Fibroblast of skin of back (primary cell): ENCODE measurements at regions not wholly inside any gene's neighbourhood (a gene's known extent, or its start where the extent isn't known, plus 50 kb on each side); places are given as distances from the start of the nearest gene placed in this dataset.

ENCODE experiments used
- DNase-seq: peaks from one replicate; pipeline ENCODE4 v3.0.0-alpha.2; 2013

- DNase-seq, result no peak
Observed at GRCh38 chr12:91273560-91273959, 90.9 kb upstream of the DCN start.

DNA sequence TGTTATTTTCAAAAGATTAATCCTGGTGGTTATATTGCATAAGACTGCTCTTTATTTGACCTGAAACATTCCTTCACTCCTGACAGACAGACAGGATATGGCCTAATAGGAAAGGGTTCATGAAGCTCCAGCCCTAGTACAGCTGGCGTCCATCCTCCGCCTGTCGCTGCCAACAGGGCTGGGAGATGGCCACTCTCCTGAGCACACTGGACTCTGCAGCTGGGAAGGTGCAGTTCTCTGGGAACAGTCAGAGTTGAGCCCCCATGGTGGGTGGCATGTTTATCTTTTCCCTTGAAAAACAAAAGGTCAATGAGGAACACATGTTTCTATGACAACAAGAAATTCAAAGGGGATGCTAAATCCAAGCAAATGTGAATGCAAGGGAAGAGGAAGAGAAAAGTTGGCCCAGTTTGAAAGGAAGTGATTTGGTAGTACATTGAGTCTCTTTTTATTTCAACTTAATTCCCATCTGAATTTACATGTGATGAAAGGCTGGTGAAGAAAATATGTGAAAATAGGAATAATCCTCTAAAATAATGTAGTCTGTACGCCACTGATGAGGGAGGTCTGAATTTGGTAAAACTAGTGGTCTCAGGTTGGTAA, 89.9 kb upstream of the DCN start:
- no peak for DNase-seq

DNA sequence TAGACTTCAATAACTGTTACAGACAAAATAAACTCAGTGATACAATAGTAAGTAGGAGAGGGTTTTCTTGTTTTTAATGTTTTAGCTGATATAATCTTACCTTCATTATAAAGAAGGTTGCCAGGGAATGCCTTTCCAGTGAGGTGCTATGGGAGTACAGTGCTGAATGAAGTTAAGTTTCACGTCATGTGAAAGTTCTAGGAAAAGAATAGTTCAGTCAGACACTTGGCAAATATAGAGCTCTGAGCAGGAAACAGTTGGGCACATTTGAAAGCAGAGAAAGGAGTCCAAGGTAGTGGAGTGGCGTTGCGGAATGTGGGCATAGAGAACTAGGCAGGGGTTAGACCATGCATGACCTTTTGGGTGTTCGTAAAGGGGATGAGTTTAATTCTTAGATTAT, 88.6 kb upstream of the DCN start:
- DNase-seq, result no peak

GRCh38 chr12:91267039-91267438, 84.4 kb upstream of the DCN start:
- DNase-seq, result no peak

DNA sequence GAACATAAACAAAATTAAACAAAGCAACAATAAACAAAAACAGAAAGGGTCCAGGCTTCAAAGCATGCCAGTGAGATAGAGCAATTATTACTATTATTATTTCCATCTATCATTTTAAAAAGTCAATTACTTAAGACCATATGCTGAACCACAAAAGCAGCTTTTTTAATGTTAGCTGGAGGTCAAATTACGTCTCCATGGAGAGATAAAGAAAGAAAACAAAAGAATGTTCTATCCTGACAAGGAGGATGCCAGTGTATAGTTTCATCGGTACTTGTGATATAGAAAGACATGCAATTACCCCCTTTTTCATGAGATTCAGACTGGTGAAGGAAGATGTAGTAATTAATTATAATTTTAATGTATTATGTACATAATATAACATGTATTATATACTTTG, 81.6 kb upstream of the DCN start:
- DNase-seq, result no peak

DNA sequence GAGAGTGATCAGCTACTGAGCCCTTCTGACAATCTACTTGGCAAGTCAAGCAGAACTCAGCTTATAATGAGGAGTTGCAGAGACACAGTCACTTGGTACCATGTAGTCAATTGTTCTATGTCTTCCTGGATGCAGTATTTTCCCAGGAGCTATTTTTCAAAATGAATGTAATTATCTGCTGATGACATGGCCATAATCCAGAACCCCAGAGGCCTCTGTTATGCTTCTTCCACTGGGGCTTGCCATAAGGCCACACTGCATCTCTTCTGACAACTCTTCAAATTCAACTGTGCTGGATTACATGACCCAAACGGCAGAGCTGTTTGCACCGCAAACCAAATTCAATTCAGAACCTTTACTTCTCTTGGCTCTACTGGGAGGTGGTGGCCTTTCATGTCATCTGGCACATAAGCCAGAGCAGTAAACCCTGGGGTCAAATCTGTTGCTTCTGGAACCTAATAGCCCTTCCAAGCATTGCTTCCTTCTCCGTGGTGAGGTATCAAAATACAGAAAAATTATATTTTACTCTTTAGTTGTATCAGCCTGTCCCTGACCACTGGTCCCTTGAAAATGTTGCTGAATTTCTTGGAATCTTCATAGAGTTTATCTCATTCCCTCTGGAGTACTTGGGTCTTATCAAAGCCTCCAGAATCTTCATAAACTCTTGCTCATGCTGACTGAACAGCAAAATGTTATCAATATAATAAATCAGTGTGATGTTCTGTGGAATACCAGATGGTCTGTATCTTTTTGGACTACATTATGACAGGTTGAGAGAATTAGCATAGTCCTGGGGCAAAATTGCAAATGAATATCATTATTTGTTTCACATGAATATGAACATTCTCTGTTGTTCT, 79.4 kb upstream of the DCN start:
- no peak for DNase-seq

DNA sequence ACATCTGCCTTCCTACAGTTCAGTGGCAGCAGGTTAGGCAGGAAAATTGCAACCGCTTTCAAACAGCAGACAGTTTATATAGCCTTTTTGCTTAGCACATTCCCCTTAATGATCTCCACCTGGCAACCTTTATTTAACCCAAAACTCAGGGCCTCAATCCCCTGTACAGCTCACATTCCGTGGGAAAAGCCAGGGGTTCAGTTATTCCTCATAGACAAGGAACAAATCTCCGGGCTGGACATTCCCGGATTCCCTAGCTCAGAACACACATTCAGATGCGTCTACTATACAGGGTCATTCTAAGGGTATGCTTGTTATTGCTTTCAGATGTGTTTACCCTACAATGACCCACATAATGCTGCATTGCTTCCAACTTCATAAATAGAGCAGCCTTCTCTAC, 73.8 kb upstream of the DCN start:
- DNase-seq, result no peak

GRCh38 chr12:91252341-91252740, 69.7 kb upstream of the DCN start:
- DNase-seq, result no peak

DNA sequence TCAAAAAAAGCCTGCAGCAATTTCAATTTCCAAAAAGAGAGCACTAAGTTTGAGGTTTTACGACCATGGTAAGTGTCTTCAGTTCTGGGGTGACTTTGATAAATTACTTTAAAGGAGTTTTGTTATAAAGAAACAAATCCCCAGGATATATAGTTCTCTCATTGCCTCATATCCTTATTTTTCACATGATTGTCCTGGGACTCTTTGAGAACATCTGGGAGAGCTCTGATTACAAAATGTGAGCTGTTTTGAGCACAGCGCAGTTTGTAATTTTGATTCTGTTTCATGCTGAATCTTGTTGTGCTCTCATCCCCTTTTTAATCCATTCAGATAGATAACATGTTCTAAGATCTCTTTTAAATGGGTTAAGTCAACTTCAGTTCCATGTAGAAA, 67.7 kb upstream of the DCN start:
- DNase-seq, result no peak

DNA sequence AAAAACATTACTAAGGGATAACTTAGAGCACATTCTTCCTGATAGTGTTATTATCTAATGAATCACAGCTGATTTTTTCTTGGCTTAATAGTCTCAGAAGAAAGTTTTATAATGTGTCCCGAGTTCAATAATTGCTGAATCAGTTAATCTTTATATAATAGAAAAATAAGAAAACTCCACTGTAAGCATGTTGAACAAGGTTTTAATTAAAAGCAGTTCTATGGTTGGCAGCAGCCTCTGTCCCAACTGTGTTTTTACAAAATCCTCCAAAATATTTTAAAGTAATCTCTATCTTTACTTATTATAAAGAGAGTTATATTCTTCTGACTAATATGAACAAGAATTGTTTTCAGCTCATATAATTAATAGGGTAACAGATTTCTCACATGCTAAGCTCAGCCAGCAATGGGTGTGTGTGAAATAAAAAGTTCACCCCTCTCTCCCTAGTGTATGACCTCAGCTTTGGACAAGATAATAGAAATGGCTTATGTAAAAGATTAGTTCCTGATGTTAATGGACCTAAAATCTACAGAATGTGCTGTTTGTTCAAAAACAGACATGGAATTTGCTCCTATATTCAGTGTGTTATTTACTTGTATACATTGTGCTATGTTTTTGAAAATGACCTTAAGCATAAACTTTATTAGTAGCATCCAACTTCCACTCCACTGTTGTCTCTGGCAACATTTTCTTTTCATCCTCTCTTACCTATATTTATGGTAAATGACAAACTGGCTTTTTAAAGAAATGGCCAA, 67.1 kb upstream of the DCN start:
- DNase-seq, result peak; percentile 15

DNA sequence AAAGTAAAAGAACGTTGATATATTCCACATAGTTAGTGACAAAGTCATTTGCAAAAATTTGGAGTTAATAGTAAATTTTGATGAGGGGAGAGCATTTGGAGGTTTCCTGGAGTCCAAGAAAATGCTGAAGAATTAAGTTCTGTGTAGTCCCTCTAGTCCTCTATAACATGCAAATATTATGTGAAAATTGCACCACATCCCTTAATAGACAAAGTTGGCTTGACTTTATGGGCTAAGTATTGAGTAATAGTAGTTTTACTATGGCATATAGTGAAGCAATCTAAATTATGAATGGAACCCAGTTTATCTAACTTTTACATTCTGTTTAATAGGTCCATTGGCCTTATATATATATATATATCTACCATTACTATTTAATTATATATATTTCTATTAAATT, 66.4 kb upstream of the DCN start:
- DNase-seq, result no peak

DNA sequence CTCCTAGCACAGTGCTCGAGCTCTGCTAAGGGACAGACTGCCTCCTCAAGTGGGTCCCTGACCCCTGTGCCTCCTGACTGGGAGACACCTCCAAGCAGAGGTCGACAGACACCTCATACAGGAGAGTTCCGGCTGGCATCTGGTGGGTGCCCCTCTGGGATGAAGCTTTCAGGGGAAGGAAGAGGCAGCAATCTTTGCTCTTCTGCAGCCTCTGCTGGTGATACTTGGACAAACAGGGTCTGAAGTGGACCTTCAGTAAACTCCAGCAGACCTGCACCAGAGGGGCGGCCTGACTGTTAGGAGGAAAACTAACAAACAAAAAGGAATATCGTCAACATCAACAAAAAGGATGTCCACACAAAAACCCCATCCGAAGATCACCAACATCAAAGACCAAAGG, 60.6 kb upstream of the DCN start:
- peak; percentile 24 for DNase-seq

DNA sequence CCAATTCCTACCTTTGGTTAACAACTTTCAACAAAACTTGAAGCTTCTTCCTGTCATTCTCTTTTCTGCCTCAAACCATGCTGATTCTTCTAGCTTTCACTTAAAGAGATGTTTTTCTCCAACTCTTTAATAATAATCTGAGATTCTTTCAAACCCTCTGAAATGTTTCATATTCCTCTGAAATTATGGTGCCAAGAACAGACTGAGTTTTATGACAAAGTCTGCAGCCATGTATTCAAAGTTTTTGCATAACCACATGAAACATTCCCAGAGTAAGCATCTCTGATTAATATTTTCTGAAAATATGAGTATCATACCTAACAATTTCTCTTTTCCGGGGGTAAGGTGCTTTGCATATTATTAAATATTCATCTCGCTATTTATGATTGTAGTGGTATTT, 59.1 kb upstream of the DCN start:
- peak; percentile 30 for DNase-seq

GRCh38 chr12:91240386-91241095, 57.9 kb upstream of the DCN start:
- DNase-seq, result no peak

- no peak for DNase-seq
Observed at GRCh38 chr12:91239481-91239880, 56.9 kb upstream of the DCN start.
